Spleen (tissue), 11 donors: ENCODE measurements at regions not wholly inside any gene's neighbourhood (a gene's known extent, or its start where the extent isn't known, plus 50 kb on each side); places are given as distances from the start of the nearest gene placed in this dataset.

ENCODE experiments used
- DNase-seq: peaks from one replicate; pipeline ENCODE4 v3.0.0-alpha.2; 2020
- H3K27ac ChIP-seq, 8 donors: fragments of 200-600 bp; sonication (generic) in 7 of 8; 1 replicate in 4 of 8; 2 replicates in 4 of 8; pipeline versions ENCODE4 v1.5.0 to v1.8.0; 2016 to 2021; ENCODE audit warnings: inconsistent platforms in 4 of 8, mild to moderate bottlenecking in 4 of 8, moderate library complexity in 1 of 8
- H3K27me3 ChIP-seq, 7 donors: fragments of 200-600 bp; sonication (generic) in 6 of 7; replicated peaks in 1 of 7; 1 replicate in 4 of 7; 2 replicates in 3 of 7; pipeline versions ENCODE4 v1.5.0 to v1.8.0; 2016 to 2021; ENCODE audit warnings: inconsistent platforms in 3 of 7, mild to moderate bottlenecking in 1 of 7
- H3K36me3 ChIP-seq, 6 donors: fragments of 200-600 bp; sonication (generic) in 5 of 6; 1 replicate in 4 of 6; 2 replicates in 2 of 6; pipeline versions ENCODE4 v1.5.0 to v1.8.0; 2016 to 2021; ENCODE audit warnings: inconsistent platforms in 2 of 6
- H3K4me1 ChIP-seq, 6 donors: fragments of 200-600 bp; sonication (generic) in 5 of 6; 1 replicate in 3 of 6; 2 replicates in 3 of 6; pipeline versions ENCODE4 v1.5.0 to v1.8.0; 2016 to 2021; ENCODE audit warnings: inconsistent platforms in 3 of 6
- H3K4me3 ChIP-seq, 8 donors: fragments of 200-600 bp; sonication (generic) in 7 of 8; 1 replicate in 4 of 8; 2 replicates in 4 of 8; pipeline versions ENCODE4 v1.5.0 to v1.8.0; 2016 to 2021; ENCODE audit warnings: inconsistent platforms in 4 of 8, mild to moderate bottlenecking in 4 of 8, moderate library complexity in 2 of 8
- H3K9me3 ChIP-seq, 8 donors: fragments of 200-600 bp; sonication (generic) in 7 of 8; 1 replicate in 4 of 8; 2 replicates in 4 of 8; pipeline versions ENCODE4 v1.5.0 to v1.8.0; 2016 to 2021; ENCODE audit warnings: inconsistent platforms in 4 of 8
- POLR2A ChIP-seq, 3 donors: fragments of 450-650 bp; IDR thresholded peaks; one replicate each; pipeline ENCODE4 v1.5.1; 2017; ENCODE audit warnings: antibody characterized with exemption in 3 of 3, mild to moderate bottlenecking in 1 of 3
- POLR2AphosphoS5 ChIP-seq, 3 donors: sonication (generic); formaldehyde crosslinking; IDR thresholded peaks; one replicate each; pipeline ENCODE4 v1.5.1; 2017; ENCODE audit warnings: antibody characterized with exemption in 3 of 3
- WGBS, 5 donors: extraction: QIAGEN DNeasy Blood & Tissue Kit in 3 of 5; methylation state at CpG; one replicate each; pipeline versions ENCODE4 v1.1.5 to v1.1.7; 2013 to 2018; 5-methylcytosine and 5-hydroxymethylcytosine counted together
- intact Hi-C: fragments of 100-400 bp; cut with DNase I; formaldehyde crosslinking; loops from one replicate; pipeline ENCODE4 v1.15.0; 2023; ENCODE audit warnings: low total_unique reads
- TF ChIP-seq, protein P1 (sequence below), 11 experiments: fragments of 200-600 bp in 7 of 11; fragments of 450-650 bp in 4 of 11; sonication (generic) in 4 of 11; IDR thresholded peaks in 8 of 11; conservative IDR thresholded peaks in 3 of 11; 1 replicate in 7 of 11; 2 replicates in 4 of 11; pipeline versions ENCODE4 v1.4.0 to v1.8.0; 2016 to 2021; ENCODE audit warnings: antibody characterized with exemption in 11 of 11, inconsistent platforms in 4 of 11, mild to moderate bottlenecking in 1 of 11
- donor health status: healthy with polysubstance abuse.
- donor health status: DM: no; HTN: no; CAD: no; lungs with moderate emphysema.
- donor health status: DM: no; HTN: no; CAD: no.
- donor health status: Bipolar disorder and iron deficiency.
- donor health status: healthy.
- donor health status: DM: no; HTN: no; CAD: no.
- donor health status: DM: yes; HTN: yes; CAD: no.

DNA sequence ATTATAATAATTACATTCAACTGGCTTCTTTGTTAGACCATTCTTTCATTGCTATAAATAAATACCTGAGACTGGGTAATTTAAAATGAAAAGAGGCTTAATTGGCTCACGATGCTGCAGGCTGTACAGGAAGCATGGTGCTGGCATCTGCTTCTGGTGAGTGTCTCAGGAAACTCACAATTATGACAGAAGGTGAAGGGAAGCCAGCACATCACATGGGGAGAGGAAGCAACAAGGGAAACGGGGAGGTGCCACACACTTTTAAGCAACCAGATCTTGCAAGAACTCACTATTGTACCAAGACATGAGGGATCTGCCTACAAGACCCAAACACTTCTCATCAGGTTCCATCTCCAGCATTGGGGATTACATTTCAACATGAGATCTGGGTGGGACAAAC lies 413.1 kb upstream of the ARRDC4 start:
- Histone ChIP-seq H3K27ac (no peak overlapping the region), H3K9me3 (peaks cover 4 to 55% (median 47%) of the 10 kb centered on the region in 8 donors), H3K36me3 (no peaks in the 10 kb centered on the region), H3K27me3 (no peaks in the 10 kb centered on the region), H3K4me1 (no peaks in the 10 kb centered on the region), H3K4me3 (no peak overlapping the region)
- WGBS, 5 donors: 34 to 59% (median 53%) methylated on average over 2 of the region's 2 CpGs
- TF ChIP-seq POLR2AphosphoS5 (IDR thresholded peaks at IDR 0.05): no peak
- no peak for TF ChIP-seq POLR2A (IDR thresholded peaks at IDR 0.05)
- TF ChIP-seq, protein P1, sequence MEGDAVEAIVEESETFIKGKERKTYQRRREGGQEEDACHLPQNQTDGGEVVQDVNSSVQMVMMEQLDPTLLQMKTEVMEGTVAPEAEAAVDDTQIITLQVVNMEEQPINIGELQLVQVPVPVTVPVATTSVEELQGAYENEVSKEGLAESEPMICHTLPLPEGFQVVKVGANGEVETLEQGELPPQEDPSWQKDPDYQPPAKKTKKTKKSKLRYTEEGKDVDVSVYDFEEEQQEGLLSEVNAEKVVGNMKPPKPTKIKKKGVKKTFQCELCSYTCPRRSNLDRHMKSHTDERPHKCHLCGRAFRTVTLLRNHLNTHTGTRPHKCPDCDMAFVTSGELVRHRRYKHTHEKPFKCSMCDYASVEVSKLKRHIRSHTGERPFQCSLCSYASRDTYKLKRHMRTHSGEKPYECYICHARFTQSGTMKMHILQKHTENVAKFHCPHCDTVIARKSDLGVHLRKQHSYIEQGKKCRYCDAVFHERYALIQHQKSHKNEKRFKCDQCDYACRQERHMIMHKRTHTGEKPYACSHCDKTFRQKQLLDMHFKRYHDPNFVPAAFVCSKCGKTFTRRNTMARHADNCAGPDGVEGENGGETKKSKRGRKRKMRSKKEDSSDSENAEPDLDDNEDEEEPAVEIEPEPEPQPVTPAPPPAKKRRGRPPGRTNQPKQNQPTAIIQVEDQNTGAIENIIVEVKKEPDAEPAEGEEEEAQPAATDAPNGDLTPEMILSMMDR (IDR thresholded peaks at IDR 0.05 in 8 of 11, conservative IDR thresholded peaks at IDR 0.05 in 3 of 11): no peak
- no peak for DNase-seq
- intact Hi-C loops: no loop called here

DNA sequence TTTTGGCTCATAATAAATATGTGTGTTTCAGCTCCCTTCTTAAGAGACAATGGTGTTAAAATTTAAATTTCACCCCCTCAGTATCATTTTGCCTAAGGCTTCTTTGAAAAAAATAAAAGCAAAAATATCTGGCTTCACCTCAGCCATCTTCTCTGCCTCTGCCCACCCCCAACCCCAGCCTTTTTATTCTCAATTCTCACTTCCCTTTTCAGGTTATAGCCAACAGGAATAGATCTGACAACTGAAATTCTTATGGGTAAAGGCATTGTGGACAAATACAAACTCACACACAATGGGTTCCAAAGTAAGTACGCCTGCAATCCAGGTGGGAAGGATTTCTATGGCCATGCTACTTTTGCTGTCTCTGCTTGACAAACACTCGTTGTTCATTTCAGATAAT lies 399.0 kb upstream of the ARRDC4 start:
- whole genome bisulfite sequencing, 5 donors: 72 to 89% (median 78%) methylated on average over 2 of the region's 2 CpGs
- peaks cover 0 to 2% (median 0%) of the 10 kb centered on the region in 6 donors for H3K4me1 ChIP-seq
- no peak overlapping the region for H3K4me3 ChIP-seq
- no peak for DNase-seq
- H3K36me3 ChIP-seq: no peaks in the 10 kb centered on the region
- H3K27me3 ChIP-seq: no peaks in the 10 kb centered on the region
- intact Hi-C loops: no loop called here
- no peak overlapping the region for H3K27ac ChIP-seq
- TF ChIP-seq, protein P1 (IDR thresholded peaks at IDR 0.05 in 8 of 11, conservative IDR thresholded peaks at IDR 0.05 in 3 of 11): no peak
- TF ChIP-seq POLR2AphosphoS5 (IDR thresholded peaks at IDR 0.05) (no peak), POLR2A (IDR thresholded peaks at IDR 0.05) (no peak)
- H3K9me3 ChIP-seq: peaks cover 0 to 5% (median 0%) of the 10 kb centered on the region in 8 donors

DNA sequence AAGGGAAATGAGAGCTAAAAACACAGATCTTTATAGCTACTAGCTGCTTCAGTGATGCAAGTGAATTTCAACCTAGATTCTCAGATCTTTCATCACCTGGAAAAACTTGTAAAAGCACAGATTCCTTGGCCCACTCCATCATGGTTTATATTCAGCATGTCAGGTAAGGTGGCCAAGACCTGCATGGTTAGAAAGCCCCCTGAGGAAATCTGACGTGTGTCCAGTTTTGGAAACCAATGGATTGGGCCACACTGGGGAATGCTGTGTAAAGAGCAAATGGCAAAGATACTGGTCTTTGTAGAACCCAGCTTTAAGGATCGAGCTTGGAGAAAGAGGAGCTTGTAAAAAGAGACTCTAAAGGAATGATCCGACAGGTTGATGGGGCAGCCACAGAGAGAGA lies 397.0 kb upstream of the ARRDC4 start:
- Histone ChIP-seq H3K36me3 (no peaks in the 10 kb centered on the region), H3K4me1 (peaks cover 0 to 12% (median 5%) of the 10 kb centered on the region in 6 donors), H3K9me3 (peaks cover 0 to 1% (median 0%) of the 10 kb centered on the region in 8 donors), H3K27ac (no peak overlapping the region), H3K27me3 (no peaks in the 10 kb centered on the region), H3K4me3 (no peak overlapping the region)
- TF ChIP-seq POLR2A (IDR thresholded peaks at IDR 0.05): no peak
- TF ChIP-seq, protein P1 (IDR thresholded peaks at IDR 0.05 in 8 of 11, conservative IDR thresholded peaks at IDR 0.05 in 3 of 11): no peak
- no peak for TF ChIP-seq POLR2AphosphoS5 (IDR thresholded peaks at IDR 0.05)
- no peak for DNase-seq
- intact Hi-C loops: no loop called here
- 80 to 91% (median 86%) methylated on average over 3 of the region's 3 CpGs for WGBS, 5 donors

DNA sequence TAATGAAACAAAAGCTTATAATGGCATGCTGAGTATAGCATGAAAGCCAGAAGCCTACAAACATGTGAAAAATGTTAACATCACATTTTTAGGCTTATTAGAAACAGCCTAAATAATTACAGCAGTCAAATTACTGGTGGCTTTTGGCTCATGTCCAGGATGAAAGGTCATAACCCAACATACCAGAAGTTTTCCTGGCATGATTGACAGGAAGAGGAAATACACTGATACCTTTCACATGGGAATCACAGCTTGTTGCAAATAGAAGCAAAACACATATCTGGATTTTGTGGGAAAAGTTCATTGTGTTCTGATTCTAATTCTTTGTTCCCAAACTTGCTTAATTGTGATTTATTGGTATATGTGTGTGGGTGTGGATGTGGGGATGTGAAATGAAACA lies 393.5 kb upstream of the ARRDC4 start:
- H3K27me3 ChIP-seq: no peaks in the 10 kb centered on the region
- H3K36me3 ChIP-seq: no peaks in the 10 kb centered on the region
- TF ChIP-seq POLR2AphosphoS5 (IDR thresholded peaks at IDR 0.05): no peak
- TF ChIP-seq, protein P1 (IDR thresholded peaks at IDR 0.05 in 8 of 11, conservative IDR thresholded peaks at IDR 0.05 in 3 of 11): no peak
- no peak for TF ChIP-seq POLR2A (IDR thresholded peaks at IDR 0.05)
- H3K4me1 ChIP-seq: peaks cover 0 to 12% (median 5%) of the 10 kb centered on the region in 6 donors
- H3K4me3 ChIP-seq: no peak overlapping the region
- no peak for DNase-seq
- intact Hi-C loops: no loop called here
- peaks cover 0 to 16% (median 13%) of the 10 kb centered on the region in 8 donors for H3K9me3 ChIP-seq
- H3K27ac ChIP-seq: peak overlapping the region in 3 of 8 donors; percentile 4 to 30 (median 10)
